ENCODE measurements at regions not wholly inside any gene's neighbourhood (a gene's known extent, or its start where the extent isn't known, plus 50 kb on each side); places are given as distances from the start of the nearest gene placed in this dataset.

GRCh38 chr7:12110425-12110824 is 100.7 kb upstream of the TMEM106B start:
- no peaks in the 10 kb centered on the region for H3K36me3 ChIP-seq
- H3K9me3 ChIP-seq, result no peaks in the 10 kb centered on the region
- ATAC-seq (no peak), DNase-seq (no peak)
- no peaks in the 10 kb centered on the region for H3K4me1 ChIP-seq
- H3K4me3 ChIP-seq, result no peak overlapping the region
- TF ChIP-seq CTCF (IDR thresholded peaks at IDR 0.05), result no peak
- TF ChIP-seq POLR2A (IDR thresholded peaks at IDR 0.05), result no peak
- H3K27me3 ChIP-seq, result no peaks in the 10 kb centered on the region
- no peak overlapping the region for H3K27ac ChIP-seq
- WGBS (ENCODE audit: insufficient coverage, low coverage, low lambda C conversion rate, missing lambda C conversion rate), result 41% methylated on average over 3 of the region's 3 CpGs
- intact Hi-C loops (cut with DNase I), result loop anchor here in 1 of 2 donors (10.0 kb wide), 1 partner anchor 64 kb away; no protein-coding TSS in a partner anchor

- no peaks in the 10 kb centered on the region for H3K36me3 ChIP-seq
- no peak overlapping the region for H3K27ac ChIP-seq
- no peak overlapping the region for H3K4me3 ChIP-seq
- TF ChIP-seq CTCF (IDR thresholded peaks at IDR 0.05), result no peak
- no peak for TF ChIP-seq POLR2A (IDR thresholded peaks at IDR 0.05)
- ATAC-seq, result peak; percentile 14 to 50 (median 30)
- H3K27me3 ChIP-seq, result no peaks in the 10 kb centered on the region
- WGBS (ENCODE audit: insufficient coverage, low coverage, low lambda C conversion rate, missing lambda C conversion rate), result 14% methylated on average over 7 of the region's 47 CpGs
- peak in 1 of 3 donors; percentile 52 for DNase-seq
- intact Hi-C loops (cut with DNase I), result loop anchor here in 1 of 2 donors (10.0 kb wide), 1 partner anchor 63 kb away; no protein-coding TSS in a partner anchor
- no peaks in the 10 kb centered on the region for H3K4me1 ChIP-seq
- H3K9me3 ChIP-seq, result no peaks in the 10 kb centered on the region
Measured at GRCh38 chr7:12111422-12112405, 99.4 kb upstream of the TMEM106B start.

- Histone ChIP-seq H3K4me3 (no peak overlapping the region), H3K27me3 (no peaks in the 10 kb centered on the region), H3K36me3 (no peaks in the 10 kb centered on the region), H3K4me1 (no peaks in the 10 kb centered on the region), H3K9me3 (no peaks in the 10 kb centered on the region), H3K27ac (no peak overlapping the region)
- 46% methylated on average over 2 of the region's 2 CpGs for WGBS (ENCODE audit: insufficient coverage, low coverage, low lambda C conversion rate, missing lambda C conversion rate)
- intact Hi-C loops (cut with DNase I), result loop anchor here in 1 of 2 donors (10.0 kb wide), 1 partner anchor 58 kb away; no protein-coding TSS in a partner anchor
- TF ChIP-seq POLR2A (IDR thresholded peaks at IDR 0.05), result no peak
- ATAC-seq, result no peak
- DNase-seq, result no peak
Measured at GRCh38 chr7:12117170-12117569, 93.9 kb upstream of the TMEM106B start.

GRCh38 chr7:12119620-12120303 is 91.3 kb upstream of the TMEM106B start:
- Histone ChIP-seq H3K27ac (no peak overlapping the region), H3K27me3 (no peaks in the 10 kb centered on the region), H3K9me3 (no peaks in the 10 kb centered on the region), H3K36me3 (no peaks in the 10 kb centered on the region), H3K4me1 (no peaks in the 10 kb centered on the region), H3K4me3 (no peak overlapping the region)
- intact Hi-C loops (cut with DNase I), result loop anchor here in 1 of 2 donors (10.0 kb wide), 1 partner anchor 55 kb away; no protein-coding TSS in a partner anchor
- TF ChIP-seq POLR2A (IDR thresholded peaks at IDR 0.05) (no peak), CTCF (IDR thresholded peaks at IDR 0.05) (no peak)
- DNase-seq, result no peak
- WGBS (ENCODE audit: insufficient coverage, low coverage, low lambda C conversion rate, missing lambda C conversion rate), result 68% methylated on average over 4 of the region's 4 CpGs
- ATAC-seq, result no peak

Data from right lobe of liver (tissue), 6 donors.